NCI-H1436 treated with DMSO at 0.1 percent for 48 hours (cell line): ENCODE measurements at regions not wholly inside any gene's neighbourhood (a gene's known extent, or its start where the extent isn't known, plus 50 kb on each side); places are given as distances from the start of the nearest gene placed in this dataset.

Experiments
- DNase-seq: peaks from one replicate; lab custom pipeline; 2025; lab: John Stamatoyannopoulos, UW

- DNase-seq, result no peak
Observed at GRCh38 chr3:73796382-73796781, 171.6 kb upstream of the PDZRN3 start.

- DNase-seq, result no peak
Observed at GRCh38 chr3:73791356-73791755, 166.6 kb upstream of the PDZRN3 start.

- DNase-seq, result no peak
Observed at GRCh38 chr3:73789825-73790444, 165.2 kb upstream of the PDZRN3 start.

- DNase-seq, result no peak
Observed at GRCh38 chr3:73787620-73788019, 162.9 kb upstream of the PDZRN3 start.

GRCh38 chr3:73786998-73787397 lies 162.3 kb upstream of the PDZRN3 start:
- no peak for DNase-seq

GRCh38 chr3:73786321-73786807 lies 161.6 kb upstream of the PDZRN3 start:
- no peak for DNase-seq

- DNase-seq, result no peak
Observed at GRCh38 chr3:73784686-73785392, 160.1 kb upstream of the PDZRN3 start.

- no peak for DNase-seq
Observed at GRCh38 chr3:73783811-73784210, 159.1 kb upstream of the PDZRN3 start.

GRCh38 chr3:73781541-73781940 lies 156.8 kb upstream of the PDZRN3 start:
- DNase-seq, result no peak

- no peak for DNase-seq
Observed at GRCh38 chr3:73774645-73775044, 149.9 kb upstream of the PDZRN3 start.

- no peak for DNase-seq
Observed at GRCh38 chr3:73773233-73773632, 148.5 kb upstream of the PDZRN3 start.

- DNase-seq, result no peak
Observed at GRCh38 chr3:73772076-73772886, 147.5 kb upstream of the PDZRN3 start.

GRCh38 chr3:73768524-73769308 lies 144.0 kb upstream of the PDZRN3 start:
- DNase-seq, result no peak

- no peak for DNase-seq
Observed at GRCh38 chr3:73766599-73767381, 142.0 kb upstream of the PDZRN3 start.

GRCh38 chr3:73765878-73766545 lies 141.3 kb upstream of the PDZRN3 start:
- DNase-seq, result no peak

GRCh38 chr3:73762855-73763254 lies 138.1 kb upstream of the PDZRN3 start:
- DNase-seq, result no peak

GRCh38 chr3:73759297-73759711 lies 134.6 kb upstream of the PDZRN3 start:
- no peak for DNase-seq

GRCh38 chr3:73757536-73757935 lies 132.8 kb upstream of the PDZRN3 start:
- DNase-seq, result no peak

- DNase-seq, result no peak
Observed at GRCh38 chr3:73753985-73754384, 129.2 kb upstream of the PDZRN3 start.

GRCh38 chr3:73752338-73752737 lies 127.6 kb upstream of the PDZRN3 start:
- no peak for DNase-seq

GRCh38 chr3:73746623-73747022 lies 121.9 kb upstream of the PDZRN3 start:
- no peak for DNase-seq
